SK-N-SH treated with all-trans-retinoic acid at 6 μM for 48 hours (cell line): ENCODE measurements at regions not wholly inside any gene's neighbourhood (a gene's known extent, or its start where the extent isn't known, plus 50 kb on each side); places are given as distances from the start of the nearest gene placed in this dataset.

Experiments used
- ATAC-seq: fragments of 200-7000 bp; cut with Tn5 transposase; 3 replicates; pipeline ENCODE4 v1.9.1; 2020; ENCODE audit warnings: mild to moderate bottlenecking, moderate library complexity
- ARNTL ChIP-seq: fragments of 450-650 bp; formaldehyde crosslinking; IDR thresholded peaks from 2 replicates; pipeline ENCODE4 v1.5.0; 2020; ENCODE audit warnings: low read depth, mild to moderate bottlenecking, moderate library complexity, borderline replicate concordance
- BACH2 ChIP-seq: fragments of 250-450 bp; sonication (Bioruptor Pico); IDR thresholded peaks from 2 replicates; pipeline ENCODE4 v1.9.0; 2021; ENCODE audit warnings: mild to moderate bottlenecking, borderline replicate concordance
- CSDC2 ChIP-seq: fragments of 250-450 bp; sonication (Bioruptor Pico); IDR thresholded peaks from 2 replicates; pipeline ENCODE4 v1.5.0; 2020; ENCODE audit warnings: mild to moderate bottlenecking, moderate library complexity
- ESRRG ChIP-seq: fragments of 250-450 bp; sonication (Bioruptor Pico); IDR thresholded peaks from 2 replicates; pipeline ENCODE4 v1.6.1; 2021; ENCODE audit warnings: mild to moderate bottlenecking
- GLIS3 ChIP-seq: fragments of 250-450 bp; sonication (Bioruptor Pico); IDR thresholded peaks from 2 replicates; pipeline ENCODE4 v1.5.0; 2020; ENCODE audit warnings: mild to moderate bottlenecking, moderate library complexity
- ISL1 ChIP-seq: fragments of 250-450 bp; sonication (Bioruptor Pico); IDR thresholded peaks from 2 replicates; pipeline ENCODE4 v2.1.2; 2022; ENCODE audit warnings: mild to moderate bottlenecking, moderate library complexity
- OSR1 ChIP-seq: fragments of 250-450 bp; sonication (Bioruptor Pico); IDR thresholded peaks from 2 replicates; pipeline ENCODE4 v1.8.0; 2022; ENCODE audit warnings: moderate library complexity, mild to moderate bottlenecking, inconsistent platforms
- PPARA ChIP-seq: fragments of 250-450 bp; sonication (Bioruptor Pico); IDR thresholded peaks from 2 replicates; pipeline ENCODE4 v1.5.0; 2020; ENCODE audit warnings: mild to moderate bottlenecking, borderline replicate concordance
- RARB ChIP-seq: fragments of 250-450 bp; sonication (Bioruptor Pico); IDR thresholded peaks from 2 replicates; pipeline ENCODE4 v1.8.0; 2021; ENCODE audit warnings: mild to moderate bottlenecking, moderate library complexity
- SNAI2 ChIP-seq: fragments of 250-450 bp; sonication (Bioruptor Pico); IDR thresholded peaks from 2 replicates; pipeline ENCODE4 v1.5.0; 2020; ENCODE audit warnings: mild to moderate bottlenecking, moderate library complexity
- TCF4 ChIP-seq: fragments of 250-450 bp; sonication (Bioruptor Pico); IDR thresholded peaks from 2 replicates; pipeline ENCODE4 v1.8.0; 2021; ENCODE audit warnings: mild to moderate bottlenecking, moderate library complexity, borderline replicate concordance
- TOX ChIP-seq: fragments of 250-450 bp; sonication (Bioruptor Pico); IDR thresholded peaks from 2 replicates; pipeline ENCODE4 v1.8.0; 2021; ENCODE audit warnings: mild to moderate bottlenecking, moderate library complexity, borderline replicate concordance
- ZC3H10 ChIP-seq: fragments of 250-450 bp; sonication (Bioruptor Pico); IDR thresholded peaks from 2 replicates; pipeline ENCODE4 v1.5.1; 2021; ENCODE audit warnings: mild to moderate bottlenecking, moderate library complexity
- ZFP3 ChIP-seq: fragments of 250-450 bp; sonication (Bioruptor Pico); IDR thresholded peaks from 2 replicates; pipeline ENCODE4 v1.5.0; 2020; ENCODE audit warnings: mild to moderate bottlenecking, moderate library complexity
- ZFP30 ChIP-seq: fragments of 450-650 bp; formaldehyde crosslinking; IDR thresholded peaks from 2 replicates; pipeline ENCODE4 v1.5.0; 2022; ENCODE audit warnings: mild to moderate bottlenecking, moderate library complexity
- ZNF565 ChIP-seq: fragments of 450-650 bp; formaldehyde crosslinking; conservative IDR thresholded peaks from 2 replicates; pipeline ENCODE4 v1.5.0; 2020; ENCODE audit warnings: low read depth, mild to moderate bottlenecking, moderate library complexity
- ZNF70 ChIP-seq: fragments of 450-650 bp; formaldehyde crosslinking; IDR thresholded peaks from 2 replicates; pipeline ENCODE4 v1.5.0; 2020; ENCODE audit warnings: mild to moderate bottlenecking, moderate library complexity
- TF ChIP-seq, protein P1 (sequence below): fragments of 250-450 bp; sonication (Bioruptor Pico); IDR thresholded peaks from 2 replicates; pipeline ENCODE4 v1.5.1; 2020; ENCODE audit warnings: low read depth, mild to moderate bottlenecking, moderate library complexity
- TF ChIP-seq, protein P2 (sequence below): fragments of 250-450 bp; sonication (Bioruptor Pico); IDR thresholded peaks from 2 replicates; pipeline ENCODE4 v1.8.0; 2020; ENCODE audit warnings: mild to moderate bottlenecking, moderate library complexity, borderline replicate concordance
- TF ChIP-seq, protein P3 (sequence below): fragments of 250-450 bp; sonication (Bioruptor Pico); IDR thresholded peaks from 2 replicates; pipeline ENCODE4 v1.8.0; 2021; ENCODE audit warnings: low read depth, mild to moderate bottlenecking, moderate library complexity, borderline replicate concordance
- TF ChIP-seq, protein P4 (sequence below): fragments of 250-450 bp; sonication (Bioruptor Pico); IDR thresholded peaks from 2 replicates; pipeline ENCODE4 v1.5.1; 2021; ENCODE audit warnings: mild to moderate bottlenecking, moderate library complexity
- TF ChIP-seq, protein P5 (sequence below): fragments of 250-450 bp; sonication (Bioruptor Pico); IDR thresholded peaks from 2 replicates; pipeline ENCODE4 v1.5.0; 2020; ENCODE audit warnings: mild to moderate bottlenecking, moderate library complexity

DNA sequence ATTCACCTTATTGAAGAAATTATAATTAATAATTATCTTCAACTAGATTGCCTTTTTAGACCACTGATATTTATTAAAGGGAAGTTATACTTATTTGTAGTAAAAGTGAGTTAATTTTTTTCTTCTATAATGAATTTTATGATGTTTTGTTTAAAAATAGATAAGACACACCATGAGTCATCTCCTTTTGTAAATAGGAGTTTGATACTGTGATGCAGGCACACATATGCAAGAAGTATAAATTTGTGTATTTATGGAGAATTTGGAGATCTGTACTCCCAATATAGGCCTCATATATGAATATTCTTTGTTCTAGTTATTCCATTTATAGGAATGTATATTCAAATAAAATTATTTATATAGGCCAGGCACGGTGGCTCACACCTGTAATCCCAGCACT lies 703.5 kb upstream of the CHAC2 start:
- TF ChIP-seq ESRRG (CRISPR knock-in tag) (no peak), ARNTL (no peak), ZC3H10 (no peak), RARB (CRISPR knock-in tag) (no peak), ZNF565 (CRISPR knock-in tag) (no peak), ZFP30 (CRISPR knock-in tag) (no peak), ZFP3 (no peak), GLIS3 (CRISPR knock-in tag) (no peak), PPARA (CRISPR knock-in tag) (no peak), TCF4 (no peak), SNAI2 (no peak), TOX (CRISPR knock-in tag) (no peak), OSR1 (CRISPR knock-in tag) (no peak), CSDC2 (no peak)
- TF ChIP-seq, protein P1, sequence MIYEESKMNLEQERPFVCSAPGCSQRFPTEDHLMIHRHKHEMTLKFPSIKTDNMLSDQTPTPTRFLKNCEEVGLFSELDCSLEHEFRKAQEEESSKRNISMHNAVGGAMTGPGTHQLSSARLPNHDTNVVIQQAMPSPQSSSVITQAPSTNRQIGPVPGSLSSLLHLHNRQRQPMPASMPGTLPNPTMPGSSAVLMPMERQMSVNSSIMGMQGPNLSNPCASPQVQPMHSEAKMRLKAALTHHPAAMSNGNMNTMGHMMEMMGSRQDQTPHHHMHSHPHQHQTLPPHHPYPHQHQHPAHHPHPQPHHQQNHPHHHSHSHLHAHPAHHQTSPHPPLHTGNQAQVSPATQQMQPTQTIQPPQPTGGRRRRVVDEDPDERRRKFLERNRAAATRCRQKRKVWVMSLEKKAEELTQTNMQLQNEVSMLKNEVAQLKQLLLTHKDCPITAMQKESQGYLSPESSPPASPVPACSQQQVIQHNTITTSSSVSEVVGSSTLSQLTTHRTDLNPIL (CRISPR knock-in tag): no peak
- TF ChIP-seq, protein P2, sequence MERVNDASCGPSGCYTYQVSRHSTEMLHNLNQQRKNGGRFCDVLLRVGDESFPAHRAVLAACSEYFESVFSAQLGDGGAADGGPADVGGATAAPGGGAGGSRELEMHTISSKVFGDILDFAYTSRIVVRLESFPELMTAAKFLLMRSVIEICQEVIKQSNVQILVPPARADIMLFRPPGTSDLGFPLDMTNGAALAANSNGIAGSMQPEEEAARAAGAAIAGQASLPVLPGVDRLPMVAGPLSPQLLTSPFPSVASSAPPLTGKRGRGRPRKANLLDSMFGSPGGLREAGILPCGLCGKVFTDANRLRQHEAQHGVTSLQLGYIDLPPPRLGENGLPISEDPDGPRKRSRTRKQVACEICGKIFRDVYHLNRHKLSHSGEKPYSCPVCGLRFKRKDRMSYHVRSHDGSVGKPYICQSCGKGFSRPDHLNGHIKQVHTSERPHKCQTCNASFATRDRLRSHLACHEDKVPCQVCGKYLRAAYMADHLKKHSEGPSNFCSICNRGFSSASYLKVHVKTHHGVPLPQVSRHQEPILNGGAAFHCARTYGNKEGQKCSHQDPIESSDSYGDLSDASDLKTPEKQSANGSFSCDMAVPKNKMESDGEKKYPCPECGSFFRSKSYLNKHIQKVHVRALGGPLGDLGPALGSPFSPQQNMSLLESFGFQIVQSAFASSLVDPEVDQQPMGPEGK (CRISPR knock-in tag): no peak
- TF ChIP-seq, protein P3, sequence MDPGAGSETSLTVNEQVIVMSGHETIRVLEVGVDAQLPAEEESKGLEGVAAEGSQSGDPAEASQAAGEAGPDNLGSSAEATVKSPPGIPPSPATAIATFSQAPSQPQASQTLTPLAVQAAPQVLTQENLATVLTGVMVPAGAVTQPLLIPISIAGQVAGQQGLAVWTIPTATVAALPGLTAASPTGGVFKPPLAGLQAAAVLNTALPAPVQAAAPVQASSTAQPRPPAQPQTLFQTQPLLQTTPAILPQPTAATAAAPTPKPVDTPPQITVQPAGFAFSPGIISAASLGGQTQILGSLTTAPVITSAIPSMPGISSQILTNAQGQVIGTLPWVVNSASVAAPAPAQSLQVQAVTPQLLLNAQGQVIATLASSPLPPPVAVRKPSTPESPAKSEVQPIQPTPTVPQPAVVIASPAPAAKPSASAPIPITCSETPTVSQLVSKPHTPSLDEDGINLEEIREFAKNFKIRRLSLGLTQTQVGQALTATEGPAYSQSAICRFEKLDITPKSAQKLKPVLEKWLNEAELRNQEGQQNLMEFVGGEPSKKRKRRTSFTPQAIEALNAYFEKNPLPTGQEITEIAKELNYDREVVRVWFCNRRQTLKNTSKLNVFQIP (CRISPR knock-in tag): no peak
- TF ChIP-seq, protein P4, sequence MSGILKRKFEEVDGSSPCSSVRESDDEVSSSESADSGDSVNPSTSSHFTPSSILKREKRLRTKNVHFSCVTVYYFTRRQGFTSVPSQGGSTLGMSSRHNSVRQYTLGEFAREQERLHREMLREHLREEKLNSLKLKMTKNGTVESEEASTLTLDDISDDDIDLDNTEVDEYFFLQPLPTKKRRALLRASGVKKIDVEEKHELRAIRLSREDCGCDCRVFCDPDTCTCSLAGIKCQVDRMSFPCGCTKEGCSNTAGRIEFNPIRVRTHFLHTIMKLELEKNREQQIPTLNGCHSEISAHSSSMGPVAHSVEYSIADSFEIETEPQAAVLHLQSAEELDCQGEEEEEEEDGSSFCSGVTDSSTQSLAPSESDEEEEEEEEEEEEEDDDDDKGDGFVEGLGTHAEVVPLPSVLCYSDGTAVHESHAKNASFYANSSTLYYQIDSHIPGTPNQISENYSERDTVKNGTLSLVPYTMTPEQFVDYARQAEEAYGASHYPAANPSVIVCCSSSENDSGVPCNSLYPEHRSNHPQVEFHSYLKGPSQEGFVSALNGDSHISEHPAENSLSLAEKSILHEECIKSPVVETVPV (CRISPR knock-in tag): no peak
- ATAC-seq: no peak

DNA sequence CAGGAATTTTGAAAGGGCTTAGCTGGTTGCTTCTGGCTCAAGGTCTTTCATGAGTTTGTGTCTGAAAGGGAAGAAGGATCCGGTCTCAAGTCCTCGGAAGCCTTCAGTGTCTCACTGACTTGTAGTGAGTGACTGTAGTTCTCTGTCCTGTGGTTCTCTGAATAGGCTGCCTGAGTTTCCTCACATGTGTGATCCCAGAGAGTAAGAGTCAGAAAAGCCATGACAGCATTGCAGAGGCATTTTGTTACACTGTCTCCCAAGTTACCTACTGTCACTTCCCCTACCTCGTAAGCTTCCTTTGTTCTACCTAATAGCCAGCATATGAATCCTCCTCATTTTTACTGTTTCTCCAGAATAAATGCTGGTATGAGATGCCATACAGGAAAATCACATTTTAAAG lies 709.1 kb upstream of the CHAC2 start:
- ATAC-seq: no peak
- TF ChIP-seq CSDC2: no peak
- TF ChIP-seq ARNTL: no peak
- TF ChIP-seq GLIS3 (CRISPR knock-in tag): no peak
- no peak for TF ChIP-seq SNAI2
- TF ChIP-seq, protein P5, sequence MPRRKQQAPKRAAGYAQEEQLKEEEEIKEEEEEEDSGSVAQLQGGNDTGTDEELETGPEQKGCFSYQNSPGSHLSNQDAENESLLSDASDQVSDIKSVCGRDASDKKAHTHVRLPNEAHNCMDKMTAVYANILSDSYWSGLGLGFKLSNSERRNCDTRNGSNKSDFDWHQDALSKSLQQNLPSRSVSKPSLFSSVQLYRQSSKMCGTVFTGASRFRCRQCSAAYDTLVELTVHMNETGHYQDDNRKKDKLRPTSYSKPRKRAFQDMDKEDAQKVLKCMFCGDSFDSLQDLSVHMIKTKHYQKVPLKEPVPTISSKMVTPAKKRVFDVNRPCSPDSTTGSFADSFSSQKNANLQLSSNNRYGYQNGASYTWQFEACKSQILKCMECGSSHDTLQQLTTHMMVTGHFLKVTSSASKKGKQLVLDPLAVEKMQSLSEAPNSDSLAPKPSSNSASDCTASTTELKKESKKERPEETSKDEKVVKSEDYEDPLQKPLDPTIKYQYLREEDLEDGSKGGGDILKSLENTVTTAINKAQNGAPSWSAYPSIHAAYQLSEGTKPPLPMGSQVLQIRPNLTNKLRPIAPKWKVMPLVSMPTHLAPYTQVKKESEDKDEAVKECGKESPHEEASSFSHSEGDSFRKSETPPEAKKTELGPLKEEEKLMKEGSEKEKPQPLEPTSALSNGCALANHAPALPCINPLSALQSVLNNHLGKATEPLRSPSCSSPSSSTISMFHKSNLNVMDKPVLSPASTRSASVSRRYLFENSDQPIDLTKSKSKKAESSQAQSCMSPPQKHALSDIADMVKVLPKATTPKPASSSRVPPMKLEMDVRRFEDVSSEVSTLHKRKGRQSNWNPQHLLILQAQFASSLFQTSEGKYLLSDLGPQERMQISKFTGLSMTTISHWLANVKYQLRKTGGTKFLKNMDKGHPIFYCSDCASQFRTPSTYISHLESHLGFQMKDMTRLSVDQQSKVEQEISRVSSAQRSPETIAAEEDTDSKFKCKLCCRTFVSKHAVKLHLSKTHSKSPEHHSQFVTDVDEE (CRISPR knock-in tag): no peak
- TF ChIP-seq ZNF565 (CRISPR knock-in tag): no peak
- TF ChIP-seq, protein P1 (CRISPR knock-in tag): no peak
- no peak for TF ChIP-seq ZFP30 (CRISPR knock-in tag)
- no peak for TF ChIP-seq OSR1 (CRISPR knock-in tag)
- TF ChIP-seq ZNF70 (CRISPR knock-in tag): no peak
- no peak for TF ChIP-seq ZFP3
- TF ChIP-seq, protein P4 (CRISPR knock-in tag): no peak
- TF ChIP-seq ISL1 (CRISPR knock-in tag): no peak
- no peak for TF ChIP-seq BACH2 (CRISPR knock-in tag)
- TF ChIP-seq RARB (CRISPR knock-in tag): no peak
- TF ChIP-seq, protein P2 (CRISPR knock-in tag): no peak
- TF ChIP-seq, protein P3 (CRISPR knock-in tag): no peak
- TF ChIP-seq TCF4: no peak
- no peak for TF ChIP-seq TOX (CRISPR knock-in tag)
- TF ChIP-seq ESRRG (CRISPR knock-in tag): no peak
